ENCODE measurements at regions not wholly inside any gene's neighbourhood (a gene's known extent, or its start where the extent isn't known, plus 50 kb on each side); places are given as distances from the start of the nearest gene placed in this dataset.

DNA sequence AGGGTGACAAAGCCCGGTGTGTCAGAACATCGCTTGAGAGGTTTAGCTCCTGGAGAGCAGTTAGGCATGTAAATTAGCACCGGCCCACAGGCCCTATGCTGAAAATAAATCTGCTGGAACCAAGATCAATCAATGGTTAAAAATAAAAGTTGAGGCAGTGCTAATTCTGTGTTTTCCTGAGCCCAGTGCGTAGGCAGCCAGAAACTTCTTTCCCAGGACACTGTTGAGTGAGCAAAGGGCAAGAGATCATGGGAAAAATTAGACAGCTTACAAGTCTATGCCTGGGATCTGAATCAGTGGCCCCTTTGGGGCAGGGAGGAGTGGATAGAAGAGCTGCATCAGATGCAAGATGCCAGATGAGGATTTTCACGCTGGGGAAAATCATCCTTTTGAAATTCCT, 539.2 kb downstream of the BUD13 start:
- no peak for DNase-seq

DNA sequence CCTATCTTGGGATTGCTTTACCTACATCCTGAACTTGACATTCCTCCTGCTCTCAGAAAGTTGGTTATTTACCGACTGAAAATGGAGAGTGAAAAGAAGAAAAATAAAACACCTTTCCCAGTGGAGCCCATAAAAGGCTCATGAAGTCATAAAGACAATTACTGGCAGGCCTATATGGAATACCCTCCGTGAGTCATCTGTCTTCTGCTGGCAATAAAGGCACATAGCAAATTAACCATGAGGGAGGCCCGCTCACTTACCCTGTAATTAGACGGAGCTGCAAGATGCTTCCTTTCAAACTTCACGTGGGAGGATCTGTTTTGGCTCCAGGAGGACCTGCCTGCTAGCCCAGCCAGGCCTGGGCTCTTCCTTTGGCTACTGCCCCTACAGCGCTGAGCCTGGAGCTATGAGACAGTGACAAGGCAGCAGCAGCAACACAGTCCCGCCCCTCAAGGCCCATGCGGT, 540.4 kb downstream of the BUD13 start:
- DNase-seq = no peak

DNA sequence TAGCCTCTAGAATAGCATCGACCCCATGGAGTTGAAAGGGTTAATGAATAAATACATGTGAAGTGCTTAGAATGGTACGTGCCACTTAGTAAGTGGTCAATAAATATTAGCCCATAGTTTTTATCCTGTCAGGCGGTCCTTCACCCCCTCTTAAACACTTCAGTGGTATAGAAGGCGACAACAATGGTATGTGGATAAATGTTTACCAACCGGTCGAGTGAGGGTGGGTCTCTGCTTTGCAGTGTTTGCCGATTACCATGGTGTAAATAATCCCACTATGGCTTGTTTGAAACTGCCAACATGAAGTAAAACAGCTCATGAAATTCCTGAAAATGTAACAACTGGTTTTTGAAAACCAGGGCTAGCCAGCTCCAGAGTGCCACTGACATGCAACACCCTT, 541.2 kb downstream of the BUD13 start:
- no peak for DNase-seq

DNA sequence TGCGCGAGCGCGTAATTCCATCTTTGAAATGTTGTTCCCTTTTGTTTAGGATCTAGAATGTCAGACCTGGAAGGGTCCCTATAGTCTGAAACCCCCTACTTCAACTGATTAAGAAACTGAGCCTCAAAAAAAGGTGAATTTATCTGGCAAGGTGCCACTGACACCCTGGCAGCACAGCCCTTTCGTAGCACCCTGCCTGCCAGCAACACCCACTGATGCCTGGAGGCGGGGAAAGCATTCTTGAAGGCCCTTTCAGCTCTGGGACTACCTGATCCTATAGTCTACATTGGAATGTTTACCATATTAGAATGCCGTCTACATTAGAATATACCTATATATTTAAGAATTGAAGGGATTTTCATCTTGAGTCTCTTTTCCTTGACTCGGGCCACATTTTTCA, 542.3 kb downstream of the BUD13 start:
- no peak for DNase-seq

DNA sequence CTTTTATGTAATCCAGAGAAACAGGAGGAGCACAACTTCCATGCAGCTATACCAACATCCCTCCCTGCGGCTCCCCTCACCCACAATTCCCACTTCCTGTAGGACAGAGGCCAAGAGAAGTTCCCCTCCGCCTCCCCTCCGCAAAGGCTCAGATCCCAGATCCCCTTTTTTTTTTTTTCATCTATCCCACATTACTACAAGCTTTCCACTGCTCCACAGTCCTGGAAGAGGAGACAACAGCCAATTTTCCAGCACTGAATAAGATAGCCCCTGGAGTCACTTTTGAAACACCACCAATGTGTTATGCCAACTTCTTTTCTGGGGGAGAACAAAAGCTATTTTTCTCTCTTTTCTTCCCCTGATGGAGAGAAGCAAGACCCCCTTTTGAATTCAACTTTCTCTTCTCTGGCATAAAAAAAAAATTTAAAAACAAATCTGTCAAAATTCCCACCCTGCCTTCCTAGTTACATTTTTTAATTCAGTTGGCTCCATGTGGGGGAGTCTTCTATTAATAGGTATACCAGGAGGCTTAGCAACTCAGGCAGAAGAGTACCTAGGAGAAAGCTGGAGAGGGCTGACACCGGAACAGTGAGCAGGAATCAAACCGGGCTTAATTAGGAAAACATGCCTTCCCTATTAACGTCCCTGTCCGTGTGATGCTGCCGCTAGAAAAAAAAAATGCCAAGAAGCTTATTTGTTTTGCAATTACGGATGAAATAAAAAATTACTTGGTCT, 543.4 kb downstream of the BUD13 start:
- no peak for DNase-seq

DNA sequence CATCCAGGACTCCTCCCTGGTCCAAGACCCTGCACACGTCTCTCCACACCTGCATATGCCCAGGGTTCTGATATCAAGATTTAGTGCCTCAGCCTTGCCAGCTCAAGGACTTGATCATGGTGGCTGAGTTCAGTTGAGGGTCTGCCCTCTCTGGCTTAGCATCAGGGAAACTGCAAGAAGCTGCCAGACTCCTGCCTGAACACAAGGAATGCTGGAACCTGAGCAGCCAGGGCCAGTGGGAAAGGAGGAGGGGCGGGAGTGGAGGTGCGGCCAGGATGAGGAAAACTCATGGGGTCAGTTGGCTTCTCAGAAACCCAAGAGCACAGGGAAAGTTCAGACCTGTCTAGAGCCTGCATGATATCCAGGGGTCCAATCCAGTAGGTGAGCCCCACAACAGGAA, 546.1 kb downstream of the BUD13 start:
- DNase-seq = no peak

DNA sequence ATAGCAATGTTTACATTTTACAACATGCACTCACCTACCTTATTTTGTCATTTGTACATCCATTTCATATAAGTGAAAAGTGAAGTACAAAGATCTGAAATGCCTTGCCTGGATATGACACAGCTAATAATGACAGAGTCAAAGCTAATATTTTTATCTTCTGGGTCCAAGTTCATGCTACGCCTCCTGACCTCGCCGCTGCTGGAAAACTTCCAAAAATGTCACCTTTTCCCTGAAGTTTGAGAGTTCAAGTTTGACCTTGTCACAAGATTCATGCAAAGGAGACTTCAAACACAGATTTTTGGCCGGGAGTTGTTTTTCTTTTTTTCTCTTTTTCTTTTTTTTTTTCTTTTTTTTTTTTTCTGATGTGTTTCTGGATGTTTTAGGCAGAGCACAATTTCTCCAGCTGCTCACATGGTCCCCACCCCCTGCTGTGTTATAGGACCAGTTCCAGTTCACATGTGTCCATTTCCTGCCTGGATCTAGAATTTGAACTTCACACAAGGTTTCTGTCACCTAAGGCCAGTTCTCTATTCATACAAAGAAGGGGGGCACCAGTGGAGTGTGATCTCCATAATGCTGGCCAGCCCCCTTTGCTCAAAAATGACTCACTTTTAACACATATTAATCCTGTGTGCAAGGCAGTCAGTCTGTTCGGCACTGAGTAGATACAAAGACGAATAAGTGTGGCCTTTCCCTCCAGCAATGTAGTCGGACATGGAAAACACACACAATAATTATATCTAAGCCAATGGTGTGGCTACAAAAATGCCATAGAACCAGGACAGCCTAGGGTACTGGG, 546.8 kb downstream of the BUD13 start:
- DNase-seq = no peak

DNA sequence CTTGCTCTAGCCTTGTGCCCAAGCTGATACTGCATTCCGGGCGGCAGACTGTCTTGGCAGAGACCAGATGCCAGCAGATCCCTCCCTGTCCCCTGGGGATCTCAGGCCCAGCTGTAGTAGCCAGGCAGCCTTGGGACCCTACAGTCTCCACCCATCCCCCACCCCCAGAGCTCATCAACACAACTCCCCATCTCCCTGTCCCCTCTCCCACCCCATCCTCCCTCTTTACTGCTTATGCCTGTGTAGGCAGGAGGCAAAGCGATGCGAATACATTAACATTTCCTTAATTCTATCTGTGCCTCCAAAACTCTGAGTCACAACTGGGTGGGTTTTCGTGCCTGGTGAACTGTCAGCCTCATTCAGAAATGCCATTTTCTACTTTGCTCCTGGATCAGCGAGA, 547.6 kb downstream of the BUD13 start:
- no peak for DNase-seq

DNA sequence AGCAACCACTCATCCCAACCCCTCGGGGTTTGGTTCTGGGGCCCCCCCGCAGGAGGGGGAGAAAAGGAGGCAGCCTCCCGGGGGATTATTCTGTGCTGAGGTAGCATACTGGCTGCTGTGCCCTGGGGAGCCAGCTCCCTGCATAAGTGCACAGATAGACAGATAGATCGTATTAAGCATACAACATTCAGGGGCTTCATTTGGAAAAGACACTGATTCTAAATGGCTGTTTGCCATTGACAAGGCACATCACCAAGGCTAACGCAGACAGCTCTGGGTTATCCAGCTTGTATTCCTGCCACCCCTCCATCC, 547.9 kb downstream of the BUD13 start:
- no peak for DNase-seq

DNA sequence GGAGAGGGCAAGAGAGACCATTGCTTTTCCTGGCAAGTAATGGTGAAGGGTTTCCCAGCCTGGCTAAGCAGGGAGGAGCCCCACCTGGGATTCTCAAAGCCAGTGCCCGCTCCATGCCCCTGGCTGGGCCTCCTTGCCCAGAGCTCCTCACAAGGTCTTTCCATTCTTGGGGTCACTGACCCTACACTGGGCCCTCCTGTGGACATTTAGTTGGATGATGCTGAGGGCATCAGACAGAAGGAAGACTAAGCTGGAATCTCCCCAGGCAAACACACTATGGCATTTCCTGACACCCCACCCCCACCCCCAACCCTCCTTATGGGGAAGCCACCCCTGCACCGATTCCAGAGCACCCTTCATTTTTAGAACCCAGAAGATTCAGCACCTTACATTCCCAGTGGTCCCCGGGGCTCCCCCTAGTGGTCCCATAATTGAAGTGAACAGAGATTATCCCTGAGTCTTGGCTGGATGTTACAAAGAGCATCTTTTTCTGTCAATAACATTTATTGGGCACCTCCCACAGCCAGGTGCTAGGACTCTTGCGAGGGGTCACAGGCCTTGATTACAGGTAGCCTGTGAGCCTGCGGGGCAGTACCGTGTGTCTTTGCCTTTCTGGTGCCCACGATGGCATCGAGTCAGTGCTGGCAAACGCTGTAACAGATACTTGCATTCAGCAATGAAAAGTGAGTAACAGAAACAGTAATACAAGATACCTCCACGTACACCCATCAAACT, 548.5 kb downstream of the BUD13 start:
- DNase-seq = peak; percentile 60

DNA sequence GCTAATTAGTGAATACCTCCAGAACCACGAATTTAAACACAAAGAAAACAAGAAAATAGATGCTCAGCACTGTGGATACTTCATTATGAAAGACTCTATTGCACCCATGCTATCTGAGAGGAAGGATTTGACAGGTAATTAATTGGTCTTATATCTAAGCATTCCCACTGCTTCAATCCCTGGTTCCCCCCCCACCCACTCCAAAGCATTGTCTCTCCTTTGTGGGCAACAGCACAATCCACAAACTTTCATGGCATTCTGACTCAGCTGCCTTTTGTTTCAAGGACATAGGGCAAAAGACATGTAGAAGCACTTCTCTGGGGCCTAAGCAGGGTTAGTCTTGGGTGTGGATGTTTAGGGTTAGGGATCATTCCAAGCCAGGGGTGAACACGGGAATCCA, 551.4 kb downstream of the BUD13 start:
- no peak for DNase-seq

DNA sequence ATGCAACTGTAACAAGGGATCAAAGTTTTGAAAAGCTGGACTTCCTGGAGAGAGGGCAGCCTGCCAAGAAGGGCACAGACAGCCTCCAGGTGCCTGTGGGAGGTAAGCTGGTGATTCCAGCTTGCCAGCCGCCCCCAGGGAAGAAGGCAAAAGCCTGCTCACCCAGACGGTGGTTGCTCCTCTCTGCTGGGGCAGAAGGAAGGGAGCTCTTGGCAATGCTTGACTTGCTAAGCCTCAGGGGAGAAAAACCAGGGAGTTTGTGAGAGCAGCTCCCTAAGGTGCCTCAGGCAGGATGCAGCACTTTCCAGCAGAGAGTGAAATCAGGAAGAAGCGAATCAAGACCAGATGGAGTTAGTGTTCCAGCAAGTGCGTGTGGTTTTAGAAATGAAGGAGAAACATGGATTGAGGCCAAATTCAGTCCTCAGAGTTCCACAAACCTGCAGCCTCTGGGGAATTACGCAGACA, 553.6 kb downstream of the BUD13 start:
- peak; percentile 51 for DNase-seq

DNA sequence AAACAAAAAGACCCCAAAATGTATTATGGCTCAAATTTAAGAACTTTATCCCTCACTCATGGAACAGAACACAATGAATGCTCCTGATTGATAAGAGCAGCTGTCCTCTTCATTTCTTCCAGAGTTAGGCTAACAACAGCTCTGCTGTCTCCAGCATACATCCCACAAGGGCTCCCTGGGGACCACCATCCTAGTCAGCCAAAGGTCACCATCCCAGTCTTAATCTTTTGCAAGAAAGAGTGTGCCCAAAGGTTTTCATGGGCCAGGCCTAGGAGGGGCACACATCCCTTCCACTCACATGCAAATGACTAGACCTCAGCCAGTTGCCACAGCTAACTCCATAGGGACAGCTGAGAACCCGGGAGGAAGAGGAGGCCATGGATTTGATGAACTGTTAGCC, 555.3 kb downstream of the BUD13 start:
- no peak for DNase-seq

DNA sequence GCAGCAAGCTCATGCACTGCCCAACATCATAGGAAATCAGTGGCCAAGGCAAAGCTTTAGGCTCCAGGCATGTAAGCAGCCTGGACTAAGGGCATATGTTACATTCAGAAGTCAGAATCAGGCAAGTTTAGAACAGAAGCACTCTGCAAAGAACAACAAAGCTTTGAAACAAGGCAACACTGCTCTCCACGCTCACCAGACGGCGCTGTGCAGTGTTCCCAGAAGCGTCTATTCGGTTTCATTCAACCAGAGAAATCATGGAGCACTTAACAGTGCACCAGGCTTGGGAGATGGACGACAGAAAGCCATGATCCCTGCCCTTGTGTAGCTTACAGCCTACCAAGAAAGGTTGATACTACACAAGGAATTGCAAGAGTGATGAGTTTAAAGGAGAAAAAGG, 555.8 kb downstream of the BUD13 start:
- DNase-seq = peak; percentile 55

DNA sequence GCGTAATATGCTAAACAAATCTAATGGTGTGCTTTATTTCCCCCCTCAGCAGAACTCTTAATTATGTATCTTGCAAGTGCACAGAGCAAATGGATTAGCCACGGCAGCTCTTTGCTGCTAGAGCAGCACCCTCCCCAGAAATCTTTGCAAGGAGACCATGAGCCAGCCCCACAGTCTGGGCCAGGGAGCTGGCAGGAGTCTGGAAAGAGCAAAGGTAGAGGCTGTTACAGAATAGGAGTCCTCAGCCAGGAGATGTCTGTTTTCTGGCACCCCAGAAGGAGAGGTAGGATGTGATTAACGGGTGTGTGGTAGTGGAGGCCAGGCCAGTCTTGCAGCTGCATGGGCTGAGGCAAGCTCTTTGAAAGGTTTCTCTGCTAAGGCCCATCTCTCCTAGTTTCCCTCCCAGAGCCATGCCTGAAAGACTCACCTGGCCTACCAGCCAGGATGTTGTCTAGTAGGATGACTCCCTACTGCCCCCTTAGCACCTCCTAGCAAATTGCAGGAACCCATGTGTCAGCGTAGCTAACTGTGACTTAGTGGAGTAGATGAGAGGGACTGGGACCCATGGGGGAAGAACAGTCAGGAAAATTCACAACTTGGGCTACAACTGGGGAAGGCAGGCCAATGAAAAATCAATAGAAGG, 557.2 kb downstream of the BUD13 start:
- no peak for DNase-seq

DNA sequence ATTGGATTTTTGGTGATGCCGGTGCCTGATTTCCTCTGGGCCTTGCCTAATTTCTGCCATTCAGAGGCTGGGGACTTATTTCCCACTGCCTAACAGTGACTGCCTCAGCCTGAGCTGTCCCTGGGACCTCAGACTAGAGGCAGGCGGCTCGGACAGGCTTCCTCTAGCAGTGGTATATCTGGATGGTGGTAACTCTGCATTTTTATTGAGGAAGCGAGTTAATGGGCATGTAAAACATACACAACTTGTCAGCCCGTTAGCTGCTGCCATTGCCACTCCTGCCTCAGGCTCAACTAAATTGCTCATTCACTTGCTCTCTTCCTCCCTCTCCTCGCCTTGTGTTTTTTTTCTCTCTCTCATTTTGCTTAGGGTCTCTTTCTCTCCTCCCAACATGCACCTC, 561.6 kb downstream of the BUD13 start:
- DNase-seq = no peak

DNA sequence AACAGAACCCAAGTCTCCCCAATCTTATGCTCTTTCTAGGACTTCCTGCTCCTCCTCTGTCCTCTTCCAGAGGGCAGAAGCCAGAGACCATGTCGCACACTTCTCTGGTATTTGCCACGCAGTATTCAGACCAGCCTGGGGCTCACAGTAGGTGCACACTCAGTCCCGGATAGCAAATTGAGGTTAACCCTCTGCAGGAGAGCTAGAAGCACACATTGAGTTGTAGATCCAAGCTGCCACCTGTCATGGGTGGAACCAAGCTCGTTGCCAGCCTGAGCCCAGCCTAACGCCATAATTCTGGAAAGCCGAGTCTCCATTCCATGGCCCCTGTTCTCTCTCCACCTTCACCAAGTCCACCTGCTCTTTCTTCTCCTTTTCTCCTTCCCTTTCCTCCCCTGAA, 562.1 kb downstream of the BUD13 start:
- no peak for DNase-seq

DNA sequence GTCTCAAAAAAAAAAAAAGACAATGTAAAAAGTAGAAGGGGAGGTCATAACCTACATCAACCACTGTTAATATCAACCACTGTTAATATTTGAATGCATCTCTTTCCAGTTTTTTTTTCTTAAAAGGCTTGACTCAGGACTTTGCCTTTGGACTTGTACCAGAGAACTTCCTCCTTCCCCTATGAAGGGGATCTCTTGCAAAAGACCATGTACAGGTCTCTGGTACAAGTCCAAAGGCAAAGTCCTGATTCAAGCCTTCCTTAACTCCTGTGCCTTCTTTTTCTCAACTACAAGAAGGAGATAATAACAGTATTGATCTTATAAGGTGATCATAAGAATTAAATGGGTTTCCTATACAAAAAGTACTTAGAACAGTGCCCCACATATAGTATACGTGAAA, 563.5 kb downstream of the BUD13 start:
- no peak for DNase-seq

DNA sequence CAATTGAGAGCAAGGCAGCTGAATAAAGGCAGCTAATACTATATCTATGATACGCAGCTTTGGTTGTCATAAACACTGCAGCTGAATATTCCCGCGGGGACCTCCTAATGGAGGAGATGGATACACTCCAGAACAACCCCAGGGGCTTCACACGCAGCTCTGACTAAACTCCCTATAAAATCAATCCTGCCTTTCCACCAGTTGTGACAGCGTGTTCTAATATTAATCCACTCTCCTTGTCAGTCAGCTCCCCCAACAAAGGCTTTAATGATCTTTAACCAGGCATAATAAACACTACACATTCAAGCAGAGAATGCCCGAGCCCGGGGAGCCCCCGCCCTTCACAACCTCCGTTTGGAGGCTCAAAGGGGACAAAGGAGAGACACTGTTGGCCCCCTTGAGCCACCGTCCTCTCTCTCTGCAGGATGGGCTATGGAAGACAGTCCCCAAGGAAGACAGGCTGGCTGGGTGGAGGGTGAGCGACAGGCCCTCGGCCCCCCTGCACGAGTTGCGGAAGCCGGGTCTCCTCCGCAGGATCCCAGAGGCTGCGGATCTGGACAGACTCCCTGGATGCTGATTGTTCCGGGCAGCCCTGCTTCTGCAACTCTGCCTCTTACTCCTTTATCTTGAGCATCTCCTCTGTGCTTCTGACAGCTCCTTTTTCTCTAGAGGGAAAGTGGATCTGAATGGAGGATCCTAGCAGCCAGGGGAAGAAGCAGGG, 565.2 kb downstream of the BUD13 start:
- DNase-seq = peak; percentile 96

DNA sequence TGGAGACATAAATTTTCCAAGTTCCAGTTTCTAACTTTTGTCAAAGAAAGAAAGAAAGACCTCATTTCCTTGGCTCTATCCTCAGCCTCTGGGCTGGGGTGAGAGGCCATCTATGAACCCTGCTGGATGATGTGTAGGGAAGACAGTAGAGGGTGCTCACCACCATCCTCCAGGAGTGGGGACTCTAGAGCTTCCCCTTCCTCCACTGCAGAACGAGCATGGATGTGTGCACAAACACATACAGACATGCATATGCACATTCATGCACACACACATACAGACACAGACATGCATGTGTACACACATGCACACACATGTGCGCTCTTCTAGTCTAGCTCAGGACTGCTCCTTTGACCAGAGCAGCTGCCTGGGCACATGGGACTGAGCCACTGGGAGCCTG, 565.8 kb downstream of the BUD13 start:
- DNase-seq = no peak

DNA sequence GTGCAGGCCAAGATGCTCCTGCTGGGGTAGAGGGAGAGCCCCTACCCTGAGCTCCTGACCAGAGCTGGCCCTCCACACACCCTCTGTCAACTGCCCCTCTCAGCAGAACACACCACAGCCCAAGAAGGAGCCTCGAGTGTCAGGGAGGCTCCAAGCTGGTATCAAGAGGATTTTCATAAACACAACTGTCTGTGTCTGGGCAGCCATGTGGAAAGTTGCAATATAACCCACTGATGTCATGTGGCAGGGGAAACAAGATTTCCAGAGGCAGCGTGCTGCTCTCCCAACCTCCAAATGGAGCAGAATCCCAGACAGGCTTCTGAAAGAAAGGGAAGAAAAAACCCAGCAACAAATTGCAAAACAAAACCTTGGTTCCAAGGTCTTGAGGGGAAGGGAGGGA, 569.9 kb downstream of the BUD13 start:
- no peak for DNase-seq

DNA sequence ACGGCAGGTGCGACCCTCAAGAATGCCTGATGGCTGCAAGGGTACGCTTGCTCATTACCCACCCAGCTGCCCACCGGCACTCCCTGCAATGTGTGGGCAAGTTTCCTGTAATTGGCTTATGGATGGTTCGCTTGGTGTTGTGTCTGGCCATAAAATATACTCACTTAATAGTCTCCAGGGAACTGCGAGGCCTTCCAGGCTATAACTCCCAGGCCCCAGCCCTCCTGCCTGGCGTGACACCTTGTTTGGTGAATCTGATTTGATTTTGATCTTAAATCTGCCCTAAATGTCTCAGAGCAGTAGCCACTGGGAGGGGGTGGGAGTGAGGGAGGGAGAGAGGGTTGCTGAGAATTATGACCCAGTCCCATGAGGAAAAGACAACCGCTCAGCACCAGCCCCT, 572.2 kb downstream of the BUD13 start:
- no peak for DNase-seq

DNA sequence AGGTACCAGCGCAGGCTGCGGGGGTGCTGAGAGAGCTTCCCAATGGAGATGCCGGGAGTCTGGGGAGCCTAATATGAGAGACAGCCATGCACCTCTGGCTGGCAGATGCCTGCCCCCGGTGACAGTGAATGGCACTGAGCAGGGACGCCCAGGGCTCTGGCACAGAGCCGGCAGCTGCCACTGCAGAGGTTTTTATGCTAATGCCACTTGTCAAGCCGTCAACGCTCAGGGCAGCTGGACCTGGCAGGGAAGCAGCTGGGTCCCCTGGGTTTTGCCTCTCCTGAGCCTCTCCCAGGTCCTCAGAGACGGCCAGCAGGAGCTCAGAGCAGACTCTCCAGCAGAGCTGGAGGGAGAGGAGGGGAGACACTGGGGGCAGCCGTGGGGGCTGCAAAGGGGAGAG, 573.6 kb downstream of the BUD13 start:
- DNase-seq = peak; percentile 96

Data from NCI-H1092 (cell line).